GM12878 (cell line): ENCODE measurements at regions not wholly inside any gene's neighbourhood (a gene's known extent, or its start where the extent isn't known, plus 50 kb on each side); places are given as distances from the start of the nearest gene placed in this dataset.

ENCODE experiments used
- ATAC-seq: fragments of 200-7000 bp; cut with Tn5 transposase; 3 replicates; pipeline ENCODE4 v1.9.1; 2020; ENCODE audit warnings: mild to moderate bottlenecking, moderate library complexity
- BruUV-seq: library from RNA; stranded (reverse); fragments of 400-500 nt; replicated peaks from 2 replicates; lab custom pipeline; 2021; lab: Mats Ljungman, UMichigan
- CTCF ChIA-PET: fragments of 300-600 bp; sonication (Branson Sonifier 250); formaldehyde crosslinking; extraction: SDS; loops from one replicate; lab custom pipeline; 2021; ENCODE audit warnings: inconsistent platforms; lab: Yijun Ruan, JAX
- POLR2A ChIA-PET: fragments of 350-600 bp; formaldehyde crosslinking; extraction: SDS; loops from one replicate; lab custom pipeline; 2021; ENCODE audit warnings: inconsistent platforms; lab: Charles Lee
- RAD21 ChIA-PET: fragments of 300-600 bp; sonication (Branson Sonifier 250); formaldehyde crosslinking; loops from one replicate; lab custom pipeline; 2023; ENCODE audit warnings: antibody characterized with exemption; ENCODE audit not compliant: unreplicated experiment; lab: Charles Lee
- SMC1A ChIA-PET: fragments of 300-600 bp; sonication (Branson Sonifier 250); formaldehyde crosslinking; loops from one replicate; lab custom pipeline; 2023; ENCODE audit not compliant: unreplicated experiment, uncharacterized antibody; lab: Charles Lee
- DNase-seq: peaks from one replicate; pipeline ENCODE4 v3.0.0-alpha.2; 2011; ENCODE audit warnings: low read depth, low spot score
- FAIRE-seq: peaks from 3 replicates; lab custom pipeline; 2011; peaks lifted over from hg19 to GRCh38; lab: Jason Lieb, UNC
- H2AFZ ChIP-seq: 2 replicates; pipeline ENCODE4 v1.6.0; 2011; ENCODE audit warnings: low read depth, low read length, control low read depth; ENCODE audit not compliant: control insufficient read depth
- H3K27ac ChIP-seq: 2 replicates; pipeline ENCODE4 v1.5.1; 2011; ENCODE audit warnings: control low read depth; ENCODE audit not compliant: control insufficient read depth, insufficient read depth
- H3K27me3 ChIP-seq, 2 experiments: replicated peaks in 1 of 2; 2 replicates each; pipeline versions ENCODE4 v1.6.0 to v1.6.1; 2011; ENCODE audit warnings: low read length in 1 of 2; ENCODE audit not compliant: control insufficient read depth in 2 of 2, insufficient read depth in 2 of 2
- H3K36me3 ChIP-seq, 2 experiments: 2 replicates each; pipeline ENCODE4 v1.5.1; 2011; ENCODE audit warnings: low read length in 1 of 2; ENCODE audit not compliant: control insufficient read depth in 2 of 2, insufficient read depth in 2 of 2
- H3K4me1 ChIP-seq: 2 replicates; pipeline ENCODE4 v1.6.1; 2011; ENCODE audit warnings: mild to moderate bottlenecking, low read length, moderate library complexity, mixed read lengths; ENCODE audit not compliant: control insufficient read depth, insufficient read depth
- H3K4me2 ChIP-seq: 2 replicates; pipeline ENCODE4 v1.6.0; 2011; ENCODE audit warnings: control low read depth; ENCODE audit not compliant: control insufficient read depth, insufficient read depth
- H3K4me3 ChIP-seq: fragments of 200-600 bp; sonication (generic); 2 replicates; pipeline ENCODE4 v1.5.1; 2016
- H3K79me2 ChIP-seq: 2 replicates; pipeline ENCODE4 v1.6.0; 2011; ENCODE audit warnings: low read length; ENCODE audit not compliant: control insufficient read depth, insufficient read depth
- H3K9ac ChIP-seq: 2 replicates; pipeline ENCODE4 v1.8.0; 2011; ENCODE audit warnings: low read length, control low read depth, mixed read lengths; ENCODE audit not compliant: control insufficient read depth, insufficient read depth
- H3K9me3 ChIP-seq: replicated peaks from 3 replicates; pipeline ENCODE4 v1.5.1; 2011; ENCODE audit warnings: mild to moderate bottlenecking, low read length; ENCODE audit not compliant: control insufficient read depth, insufficient read depth
- H4K20me1 ChIP-seq: 2 replicates; pipeline ENCODE4 v1.6.0; 2011; ENCODE audit not compliant: control insufficient read depth, insufficient read depth
- ATF7 ChIP-seq: fragments of 450-650 bp; IDR thresholded peaks from 2 replicates; pipeline ENCODE4 v1.6.1; 2016; ENCODE audit warnings: low read depth, mild to moderate bottlenecking
- BACH1 ChIP-seq: fragments of 450-650 bp; IDR thresholded peaks from 2 replicates; pipeline ENCODE4 v1.6.1; 2017; ENCODE audit warnings: mild to moderate bottlenecking, borderline replicate concordance
- BRCA1 ChIP-seq: IDR thresholded peaks from 2 replicates; pipeline ENCODE4 v1.6.1; 2011; ENCODE audit warnings: low read depth, low read length, improper control_type of control experiment
- CEBPB ChIP-seq, 2 experiments: fragments of 150-350 bp in 1 of 2; IDR thresholded peaks; 2 replicates each; pipeline ENCODE4 v1.6.1; 2012 to 2014; ENCODE audit warnings: low read depth in 2 of 2, low read length in 2 of 2, borderline replicate concordance in 1 of 2, inconsistent platforms in 1 of 2
- FOXK2 ChIP-seq: fragments of 450-650 bp; IDR thresholded peaks from 2 replicates; pipeline ENCODE4 v1.6.1; 2017; ENCODE audit warnings: mild to moderate bottlenecking, moderate library complexity
- FOXM1 ChIP-seq: IDR thresholded peaks from 2 replicates; pipeline ENCODE4 v1.6.1; 2012; ENCODE audit warnings: low read depth, mild to moderate bottlenecking, inconsistent platforms, low read length, moderate library complexity
- HDAC6 ChIP-seq: fragments of 200-600 bp; sonication (generic); IDR thresholded peaks from one replicate; pipeline ENCODE4 v1.8.0; 2017; ENCODE audit warnings: antibody characterized with exemption; ENCODE audit not compliant: unreplicated experiment
- IRF4 ChIP-seq: IDR thresholded peaks from 2 replicates; pipeline ENCODE4 v1.6.1; 2011; ENCODE audit warnings: low read depth, low read length
- POLR2A ChIP-seq: IDR thresholded peaks from 2 replicates; pipeline ENCODE4 v1.6.1; 2011; ENCODE audit warnings: low read depth, mild to moderate bottlenecking, low read length
- POLR2AphosphoS2 ChIP-seq: IDR thresholded peaks from 2 replicates; pipeline ENCODE4 v1.6.1; 2011; ENCODE audit warnings: low read depth, mild to moderate bottlenecking, low read length, improper control_type of control experiment, moderate library complexity
- RBBP5 ChIP-seq: fragments of 200-600 bp; sonication (generic); conservative IDR thresholded peaks from 2 replicates; pipeline ENCODE4 v1.6.1; 2016
- RELA ChIP-seq: fragments of 450-650 bp; IDR thresholded peaks from 2 replicates; pipeline ENCODE4 v1.8.0; 2014; ENCODE audit warnings: borderline replicate concordance; ENCODE audit not compliant: partially characterized antibody
- SREBF2 ChIP-seq: IDR thresholded peaks from 2 replicates; pipeline ENCODE4 v1.6.1; 2012; ENCODE audit warnings: mild to moderate bottlenecking, low read length
- SUPT20H ChIP-seq: IDR thresholded peaks from 2 replicates; pipeline ENCODE4 v1.6.1; 2011; ENCODE audit warnings: low read depth, mild to moderate bottlenecking, low read length, moderate library complexity, borderline replicate concordance; ENCODE audit not compliant: control insufficient read depth
- WRNIP1 ChIP-seq: IDR thresholded peaks from 2 replicates; pipeline ENCODE4 v1.6.1; 2011; ENCODE audit warnings: low read depth, low read length, improper control_type of control experiment, borderline replicate concordance
- ZNF274 ChIP-seq: IDR thresholded peaks from one replicate; pipeline ENCODE4 v1.8.0; 2011; ENCODE audit not compliant: insufficient read length, insufficient read depth
- WGBS: methylation state at CpG from one replicate; pipeline ENCODE4 v1.1.6; 2016; ENCODE audit warnings: low lambda C conversion rate; ENCODE audit not compliant: insufficient replicate concordance, insufficient coverage; ENCODE audit errors: missing lambda C conversion rate; 5-methylcytosine and 5-hydroxymethylcytosine counted together
- in situ Hi-C: fragments of 300-500 bp; cut with MboI; formaldehyde crosslinking; loops from 9 replicates; pipeline ENCODE4 v1.14.3; 2018; ENCODE audit warnings: mixed read lengths
- intact Hi-C: fragments of 100-400 bp; cut with micrococcal nuclease; formaldehyde crosslinking; loops from one replicate; pipeline ENCODE4 v1.14.2; 2022; ENCODE audit not compliant: unreplicated experiment
- TF ChIP-seq, protein P1 (sequence below): IDR thresholded peaks from 2 replicates; pipeline ENCODE4 v1.6.1; 2012; ENCODE audit warnings: low read length, inconsistent platforms
- TF ChIP-seq, protein P2 (sequence below): fragments of 450-650 bp; formaldehyde crosslinking; IDR thresholded peaks from 2 replicates; pipeline ENCODE4 v1.4.0; 2020; ENCODE audit warnings: mild to moderate bottlenecking, moderate library complexity

DNA sequence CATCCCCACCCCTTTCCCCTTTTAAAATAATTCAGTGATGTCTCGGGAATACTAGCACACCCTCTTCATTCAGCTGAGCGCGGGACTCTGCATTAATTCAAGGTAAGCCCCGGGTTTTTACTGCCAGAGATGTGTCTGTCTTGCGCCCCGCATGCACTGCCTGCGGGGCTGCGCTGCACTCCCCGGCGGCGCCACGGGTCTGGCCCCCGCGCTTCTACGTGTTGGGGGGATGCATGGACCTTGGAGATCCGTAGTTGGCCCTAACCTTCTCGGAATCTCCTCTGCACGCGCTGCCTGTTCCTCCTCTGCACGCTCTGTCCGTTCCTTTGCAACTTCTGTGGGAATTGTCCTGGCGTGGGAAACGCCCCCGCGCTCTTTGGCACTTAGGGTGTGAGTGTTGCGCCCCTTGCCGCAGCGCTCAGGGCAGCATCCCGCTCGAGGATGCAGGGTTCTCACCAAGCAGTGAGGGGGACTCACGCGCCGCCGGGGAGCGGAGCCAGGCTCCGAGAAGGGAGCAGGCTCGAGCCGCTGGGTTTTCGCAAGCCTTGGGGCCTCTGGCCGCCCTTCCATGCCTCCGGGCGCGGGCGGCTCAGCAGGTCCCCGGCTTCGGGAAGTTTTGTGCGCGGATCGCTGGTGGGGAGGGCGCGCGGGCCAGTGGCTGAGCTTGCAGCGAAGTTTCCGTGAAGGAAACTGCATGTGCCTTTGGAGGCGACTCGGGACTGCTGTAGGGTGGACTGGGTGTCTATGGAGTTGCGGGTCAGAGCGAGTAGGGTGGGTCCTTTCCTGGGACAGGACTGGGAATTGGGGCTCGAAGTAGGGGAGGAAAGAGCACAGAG, 165.1 kb upstream of the CACNA1E start:
- H3K9me3 ChIP-seq = no peaks in the 10 kb centered on the region
- intact Hi-C loops (loop anchor here (5.0 kb wide), 1 partner anchor 104 kb away; no protein-coding TSS in a partner anchor), in situ Hi-C loops (no loop called here)
- H3K4me2 ChIP-seq = no peak overlapping the region
- H3K27ac ChIP-seq = no peak overlapping the region
- CTCF ChIA-PET = interaction anchor here (0.6 kb wide), 1 partner anchor 1004 kb away, joined by 3 read pairs; no protein-coding TSS in a partner anchor
- POLR2A ChIA-PET = no interaction called here
- no peak overlapping the region for H2AFZ ChIP-seq
- RAD21 ChIA-PET = no interaction called here
- no peaks in the 10 kb centered on the region for H3K4me1 ChIP-seq
- FAIRE-seq = no peak
- no peak for DNase-seq
- H3K27me3 ChIP-seq = peaks cover 8 to 21% of the 10 kb centered on the region in 2 experiments
- SMC1A ChIA-PET = no interaction called here
- 27% methylated on average over 59 of the region's 59 CpGs for WGBS
- ATAC-seq = no peak; the same call in 2 of the 3 replicates
- TF ChIP-seq, protein P1, sequence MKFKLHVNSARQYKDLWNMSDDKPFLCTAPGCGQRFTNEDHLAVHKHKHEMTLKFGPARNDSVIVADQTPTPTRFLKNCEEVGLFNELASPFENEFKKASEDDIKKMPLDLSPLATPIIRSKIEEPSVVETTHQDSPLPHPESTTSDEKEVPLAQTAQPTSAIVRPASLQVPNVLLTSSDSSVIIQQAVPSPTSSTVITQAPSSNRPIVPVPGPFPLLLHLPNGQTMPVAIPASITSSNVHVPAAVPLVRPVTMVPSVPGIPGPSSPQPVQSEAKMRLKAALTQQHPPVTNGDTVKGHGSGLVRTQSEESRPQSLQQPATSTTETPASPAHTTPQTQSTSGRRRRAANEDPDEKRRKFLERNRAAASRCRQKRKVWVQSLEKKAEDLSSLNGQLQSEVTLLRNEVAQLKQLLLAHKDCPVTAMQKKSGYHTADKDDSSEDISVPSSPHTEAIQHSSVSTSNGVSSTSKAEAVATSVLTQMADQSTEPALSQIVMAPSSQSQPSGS = no peak
- TF ChIP-seq ZNF274 = no peak
- TF ChIP-seq FOXK2 = no peak
- TF ChIP-seq SREBF2 = no peak
- TF ChIP-seq RBBP5 = no peak
- no peak for TF ChIP-seq ATF7
- TF ChIP-seq, protein P2, sequence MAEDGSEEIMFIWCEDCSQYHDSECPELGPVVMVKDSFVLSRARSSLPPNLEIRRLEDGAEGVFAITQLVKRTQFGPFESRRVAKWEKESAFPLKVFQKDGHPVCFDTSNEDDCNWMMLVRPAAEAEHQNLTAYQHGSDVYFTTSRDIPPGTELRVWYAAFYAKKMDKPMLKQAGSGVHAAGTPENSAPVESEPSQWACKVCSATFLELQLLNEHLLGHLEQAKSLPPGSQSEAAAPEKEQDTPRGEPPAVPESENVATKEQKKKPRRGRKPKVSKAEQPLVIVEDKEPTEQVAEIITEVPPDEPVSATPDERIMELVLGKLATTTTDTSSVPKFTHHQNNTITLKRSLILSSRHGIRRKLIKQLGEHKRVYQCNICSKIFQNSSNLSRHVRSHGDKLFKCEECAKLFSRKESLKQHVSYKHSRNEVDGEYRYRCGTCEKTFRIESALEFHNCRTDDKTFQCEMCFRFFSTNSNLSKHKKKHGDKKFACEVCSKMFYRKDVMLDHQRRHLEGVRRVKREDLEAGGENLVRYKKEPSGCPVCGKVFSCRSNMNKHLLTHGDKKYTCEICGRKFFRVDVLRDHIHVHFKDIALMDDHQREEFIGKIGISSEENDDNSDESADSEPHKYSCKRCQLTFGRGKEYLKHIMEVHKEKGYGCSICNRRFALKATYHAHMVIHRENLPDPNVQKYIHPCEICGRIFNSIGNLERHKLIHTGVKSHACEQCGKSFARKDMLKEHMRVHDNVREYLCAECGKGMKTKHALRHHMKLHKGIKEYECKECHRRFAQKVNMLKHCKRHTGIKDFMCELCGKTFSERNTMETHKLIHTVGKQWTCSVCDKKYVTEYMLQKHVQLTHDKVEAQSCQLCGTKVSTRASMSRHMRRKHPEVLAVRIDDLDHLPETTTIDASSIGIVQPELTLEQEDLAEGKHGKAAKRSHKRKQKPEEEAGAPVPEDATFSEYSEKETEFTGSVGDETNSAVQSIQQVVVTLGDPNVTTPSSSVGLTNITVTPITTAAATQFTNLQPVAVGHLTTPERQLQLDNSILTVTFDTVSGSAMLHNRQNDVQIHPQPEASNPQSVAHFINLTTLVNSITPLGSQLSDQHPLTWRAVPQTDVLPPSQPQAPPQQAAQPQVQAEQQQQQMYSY (CRISPR knock-in tag) = no peak
- TF ChIP-seq BACH1 = no peak
- no peak for TF ChIP-seq POLR2A
- TF ChIP-seq IRF4 = no peak
- no peak for TF ChIP-seq POLR2AphosphoS2
- TF ChIP-seq HDAC6 = no peak
- TF ChIP-seq WRNIP1 = no peak
- TF ChIP-seq FOXM1 = no peak
- no peak for TF ChIP-seq BRCA1
- TF ChIP-seq SUPT20H = no peak
- TF ChIP-seq RELA = no peak
- no peak for TF ChIP-seq CEBPB (IDR thresholded peaks at IDR 0.05; ENCODE audit: borderline replicate concordance in 1 of 2, low read depth in 2 of 2, low read length in 2 of 2)
- H3K4me3 ChIP-seq = no peak overlapping the region
- no peaks in the 10 kb centered on the region for H3K36me3 ChIP-seq
- H3K9ac ChIP-seq = no peak overlapping the region
- H4K20me1 ChIP-seq = no peaks in the 10 kb centered on the region
- no TSS peak for BruUV-seq
- H3K79me2 ChIP-seq = no peaks in the 10 kb centered on the region
